Stimulated activated CD4-positive, alpha-beta T cell treated with anti-CD3 and anti-CD28 coated beads, Interleukin-2, amount 100 ng/mL, for 48 hours (primary cell): ENCODE measurements at regions not wholly inside any gene's neighbourhood (a gene's known extent, or its start where the extent isn't known, plus 50 kb on each side); places are given as distances from the start of the nearest gene placed in this dataset.

Experiments
- DNase-seq, 2 donors: peaks; one replicate each; pipeline ENCODE4 v3.0.0-alpha.2; 2020

GRCh38 chr2:120554625-120555032 lies 181.0 kb upstream of the GLI2 start:
- no peak for DNase-seq

- no peak for DNase-seq
Observed at GRCh38 chr2:120555092-120555491, 180.6 kb upstream of the GLI2 start.

- DNase-seq: no peak
Observed at GRCh38 chr2:120556911-120557310, 178.8 kb upstream of the GLI2 start.

- DNase-seq: no peak
Observed at GRCh38 chr2:120558847-120559246, 176.8 kb upstream of the GLI2 start.

GRCh38 chr2:120559401-120559800 lies 176.3 kb upstream of the GLI2 start:
- DNase-seq: no peak

GRCh38 chr2:120560330-120560729 lies 175.3 kb upstream of the GLI2 start:
- DNase-seq: no peak

- DNase-seq: no peak
Observed at GRCh38 chr2:120561379-120562035, 174.2 kb upstream of the GLI2 start.

GRCh38 chr2:120562218-120563005 lies 173.3 kb upstream of the GLI2 start:
- DNase-seq: no peak

GRCh38 chr2:120563616-120564015 lies 172.1 kb upstream of the GLI2 start:
- no peak for DNase-seq

- no peak for DNase-seq
Observed at GRCh38 chr2:120564213-120565094, 171.2 kb upstream of the GLI2 start.

- no peak for DNase-seq
Observed at GRCh38 chr2:120565095-120565460, 170.6 kb upstream of the GLI2 start.

- no peak for DNase-seq
Observed at GRCh38 chr2:120565929-120566328, 169.7 kb upstream of the GLI2 start.

- DNase-seq: no peak
Observed at GRCh38 chr2:120566331-120567035, 169.2 kb upstream of the GLI2 start.

- no peak for DNase-seq
Observed at GRCh38 chr2:120567128-120567527, 168.5 kb upstream of the GLI2 start.

- no peak for DNase-seq
Observed at GRCh38 chr2:120568089-120568974, 167.3 kb upstream of the GLI2 start.

- no peak for DNase-seq
Observed at GRCh38 chr2:120568975-120569268, 166.7 kb upstream of the GLI2 start.

GRCh38 chr2:120570001-120570400 lies 165.7 kb upstream of the GLI2 start:
- no peak for DNase-seq

GRCh38 chr2:120570546-120570945 lies 165.1 kb upstream of the GLI2 start:
- no peak for DNase-seq

GRCh38 chr2:120571015-120571728 lies 164.5 kb upstream of the GLI2 start:
- no peak for DNase-seq

GRCh38 chr2:120572226-120572625 lies 163.4 kb upstream of the GLI2 start:
- DNase-seq: no peak

GRCh38 chr2:120574620-120575019 lies 161.0 kb upstream of the GLI2 start:
- no peak for DNase-seq
